ENCODE measurements at regions not wholly inside any gene's neighbourhood (a gene's known extent, or its start where the extent isn't known, plus 50 kb on each side); places are given as distances from the start of the nearest gene placed in this dataset.

GRCh38 chr1:101107496-101108110 lies 82.0 kb upstream of the DPH5 start:
- H3K27ac ChIP-seq, result no peak overlapping the region
- WGBS (ENCODE audit: low lambda C conversion rate, missing lambda C conversion rate), result 98% methylated on average over 2 of the region's 2 CpGs
- H3K9me3 ChIP-seq (ENCODE audit: low read depth), result no peaks in the 10 kb centered on the region

GRCh38 chr1:101105877-101106276 lies 80.3 kb upstream of the DPH5 start:
- TF ChIP-seq EZH2 (IDR thresholded peaks at IDR 0.05; ENCODE audit: borderline replicate concordance), result no peak
- no peak for TF ChIP-seq CTCF (IDR thresholded peaks at IDR 0.05; ENCODE audit: poor library complexity)
- TF ChIP-seq EZH2phosphoT487 (IDR thresholded peaks at IDR 0.05; ENCODE audit: low read depth, severe bottlenecking, unreplicated experiment), result no peak
- H3K9me3 ChIP-seq (ENCODE audit: low read depth), result no peaks in the 10 kb centered on the region
- H3K9me2 ChIP-seq (replicated peaks; ENCODE audit: insufficient read depth), result no peaks in the 10 kb centered on the region
- no peak overlapping the region for H2AFZ ChIP-seq
- H4K20me1 ChIP-seq (ENCODE audit: insufficient read depth, poor library complexity, severe bottlenecking), result no peaks in the 10 kb centered on the region
- 71% methylated on average over 2 of the region's 2 CpGs for WGBS (ENCODE audit: low lambda C conversion rate, missing lambda C conversion rate)
- H3K4me2 ChIP-seq, result no peak overlapping the region
- H3K27me3 ChIP-seq, result no peaks in the 10 kb centered on the region
- no peak for DNase-seq (ENCODE audit: low spot score)
- H3K79me2 ChIP-seq, result no peaks in the 10 kb centered on the region
- H3K4me3 ChIP-seq, result no peak overlapping the region
- H3K36me3 ChIP-seq (replicated peaks; ENCODE audit: insufficient read depth, low read depth), result no peaks in the 10 kb centered on the region
- no peaks in the 10 kb centered on the region for H3K4me1 ChIP-seq (ENCODE audit: insufficient read depth)
- H3K27ac ChIP-seq, result no peak overlapping the region

More at GRCh38 chr1:101107496-101108110, 82.0 kb upstream of the DPH5 start:
- Histone ChIP-seq H3K4me3 (no peak overlapping the region), H2AFZ (no peak overlapping the region), H3K79me2 (no peaks in the 10 kb centered on the region), H3K4me2 (no peak overlapping the region), H4K20me1 (ENCODE audit: insufficient read depth, poor library complexity, severe bottlenecking) (no peaks in the 10 kb centered on the region), H3K9me2 (replicated peaks; ENCODE audit: insufficient read depth) (no peaks in the 10 kb centered on the region), H3K36me3 (replicated peaks; ENCODE audit: insufficient read depth, low read depth) (no peaks in the 10 kb centered on the region), H3K27me3 (no peaks in the 10 kb centered on the region), H3K4me1 (ENCODE audit: insufficient read depth) (no peaks in the 10 kb centered on the region)
- TF ChIP-seq CTCF (IDR thresholded peaks at IDR 0.05; ENCODE audit: poor library complexity), result no peak
- no peak for DNase-seq (ENCODE audit: low spot score)

- H3K36me3 ChIP-seq (replicated peaks; ENCODE audit: insufficient read depth, low read depth), result no peaks in the 10 kb centered on the region
- no peak for DNase-seq (ENCODE audit: low spot score)
- H3K4me3 ChIP-seq, result no peak overlapping the region
- 83% methylated on average over 2 of the region's 2 CpGs for WGBS (ENCODE audit: low lambda C conversion rate, missing lambda C conversion rate)
- H3K4me1 ChIP-seq (ENCODE audit: insufficient read depth), result no peaks in the 10 kb centered on the region
- TF ChIP-seq EZH2 (IDR thresholded peaks at IDR 0.05; ENCODE audit: borderline replicate concordance) (no peak), CTCF (IDR thresholded peaks at IDR 0.05; ENCODE audit: poor library complexity) (no peak)
- H3K9me3 ChIP-seq (ENCODE audit: low read depth), result no peaks in the 10 kb centered on the region
- H3K27me3 ChIP-seq, result no peaks in the 10 kb centered on the region
- no peak overlapping the region for H3K4me2 ChIP-seq
- no peaks in the 10 kb centered on the region for H3K9me2 ChIP-seq (replicated peaks; ENCODE audit: insufficient read depth)
- H3K27ac ChIP-seq, result no peak overlapping the region
- no peaks in the 10 kb centered on the region for H4K20me1 ChIP-seq (ENCODE audit: insufficient read depth, poor library complexity, severe bottlenecking)
- H3K79me2 ChIP-seq, result no peaks in the 10 kb centered on the region
- H2AFZ ChIP-seq, result no peak overlapping the region
Measured at GRCh38 chr1:101102426-101103156, 77.0 kb upstream of the DPH5 start.
